OCI-LY3 (cell line): ENCODE measurements at regions not wholly inside any gene's neighbourhood (a gene's known extent, or its start where the extent isn't known, plus 50 kb on each side); places are given as distances from the start of the nearest gene placed in this dataset.

ENCODE experiments used
- EZH2phosphoT487 ChIP-seq: fragments of 200-600 bp; shearing (Covaris generic); IDR thresholded peaks from 2 replicates; pipeline ENCODE4 v1.6.1; 2018; ENCODE audit warnings: antibody characterized with exemption, mixed run types, low read depth
- TF ChIP-seq, protein P1 (sequence below): fragments of 200-600, 300-600 bp; sonication (generic); IDR thresholded peaks from 2 replicates; pipeline ENCODE4 v1.5.1; 2014; ENCODE audit warnings: antibody characterized with exemption, low read length, low read depth

DNA sequence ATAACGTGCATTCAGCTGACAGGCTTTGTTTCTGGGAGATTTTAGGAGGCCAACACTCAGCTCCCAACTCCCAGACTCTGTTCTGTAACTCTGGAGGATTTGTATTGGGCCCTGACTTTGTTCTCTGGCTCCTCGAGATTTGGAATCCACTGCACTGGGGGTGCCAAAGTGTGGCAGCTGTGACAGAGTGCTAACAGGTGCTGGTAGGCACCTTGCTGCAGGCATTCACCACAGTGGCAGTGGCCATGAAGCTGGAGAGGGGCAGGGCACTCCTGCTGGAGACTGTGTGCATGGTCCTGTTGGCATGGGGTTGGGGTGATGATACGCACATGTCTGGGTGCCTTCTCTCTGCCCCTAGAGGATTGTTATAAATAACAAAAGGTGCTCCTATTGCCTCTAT is 1094.9 kb upstream of the SLIT2 start:
- TF ChIP-seq, protein P1, sequence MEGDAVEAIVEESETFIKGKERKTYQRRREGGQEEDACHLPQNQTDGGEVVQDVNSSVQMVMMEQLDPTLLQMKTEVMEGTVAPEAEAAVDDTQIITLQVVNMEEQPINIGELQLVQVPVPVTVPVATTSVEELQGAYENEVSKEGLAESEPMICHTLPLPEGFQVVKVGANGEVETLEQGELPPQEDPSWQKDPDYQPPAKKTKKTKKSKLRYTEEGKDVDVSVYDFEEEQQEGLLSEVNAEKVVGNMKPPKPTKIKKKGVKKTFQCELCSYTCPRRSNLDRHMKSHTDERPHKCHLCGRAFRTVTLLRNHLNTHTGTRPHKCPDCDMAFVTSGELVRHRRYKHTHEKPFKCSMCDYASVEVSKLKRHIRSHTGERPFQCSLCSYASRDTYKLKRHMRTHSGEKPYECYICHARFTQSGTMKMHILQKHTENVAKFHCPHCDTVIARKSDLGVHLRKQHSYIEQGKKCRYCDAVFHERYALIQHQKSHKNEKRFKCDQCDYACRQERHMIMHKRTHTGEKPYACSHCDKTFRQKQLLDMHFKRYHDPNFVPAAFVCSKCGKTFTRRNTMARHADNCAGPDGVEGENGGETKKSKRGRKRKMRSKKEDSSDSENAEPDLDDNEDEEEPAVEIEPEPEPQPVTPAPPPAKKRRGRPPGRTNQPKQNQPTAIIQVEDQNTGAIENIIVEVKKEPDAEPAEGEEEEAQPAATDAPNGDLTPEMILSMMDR: no peak
- TF ChIP-seq EZH2phosphoT487: no peak
